H9 (cell line): ENCODE measurements at regions not wholly inside any gene's neighbourhood (a gene's known extent, or its start where the extent isn't known, plus 50 kb on each side); places are given as distances from the start of the nearest gene placed in this dataset.

Experiments used
- DNase-seq: peaks from one replicate; pipeline ENCODE4 v3.0.0-alpha.2; 2017
- H2AFZ ChIP-seq: one replicate; pipeline ENCODE4 v1.6.1; 2013; ENCODE audit warnings: mild to moderate bottlenecking, low read length, control low read depth, moderate library complexity
- H2AK5ac ChIP-seq: 2 replicates; pipeline ENCODE4 v1.6.1; 2013; ENCODE audit warnings: low read length, control low read depth, mixed read lengths; ENCODE audit not compliant: insufficient read length
- H2BK120ac ChIP-seq: one replicate; pipeline ENCODE4 v1.6.1; 2013; ENCODE audit warnings: low read depth, mild to moderate bottlenecking, low read length, control low read depth, inconsistent platforms; ENCODE audit not compliant: poor library complexity, severe bottlenecking
- H2BK12ac ChIP-seq: 2 replicates; pipeline ENCODE4 v1.6.1; 2013; ENCODE audit warnings: low read length, control low read depth, mixed read lengths, low read depth; ENCODE audit not compliant: insufficient read length
- H2BK15ac ChIP-seq: 2 replicates; pipeline ENCODE4 v1.6.1; 2013; ENCODE audit warnings: low read depth, low read length, control low read depth
- H2BK20ac ChIP-seq: one replicate; pipeline ENCODE4 v1.6.1; 2013; ENCODE audit warnings: low read depth, mild to moderate bottlenecking, low read length, control low read depth, inconsistent platforms; ENCODE audit not compliant: poor library complexity, severe bottlenecking
- H2BK5ac ChIP-seq: 2 replicates; pipeline ENCODE4 v1.6.1; 2013; ENCODE audit warnings: low read length, control low read depth, mixed read lengths; ENCODE audit not compliant: insufficient read length
- H3K14ac ChIP-seq: 2 replicates; pipeline ENCODE4 v1.6.1; 2013; ENCODE audit warnings: low read length, control low read depth; ENCODE audit not compliant: insufficient read depth
- H3K18ac ChIP-seq: 2 replicates; pipeline ENCODE4 v1.6.1; 2013; ENCODE audit warnings: low read depth, mild to moderate bottlenecking, mixed read lengths, low read length, control low read depth; ENCODE audit not compliant: insufficient read length
- H3K23ac ChIP-seq: 2 replicates; pipeline ENCODE4 v1.6.1; 2013; ENCODE audit warnings: low read length, control low read depth, mixed read lengths, low read depth; ENCODE audit not compliant: insufficient read length
- H3K23me2 ChIP-seq: 2 replicates; pipeline ENCODE4 v1.6.1; 2013; ENCODE audit warnings: low read depth, mild to moderate bottlenecking, mixed read lengths, low read length, control low read depth; ENCODE audit not compliant: insufficient read length, poor library complexity, severe bottlenecking
- H3K27ac ChIP-seq: 2 replicates; pipeline ENCODE4 v1.5.1; 2013; ENCODE audit warnings: low read length, control low read depth, mixed read lengths, low read depth; ENCODE audit not compliant: insufficient read length
- H3K27me3 ChIP-seq: 2 replicates; pipeline ENCODE4 v1.6.1; 2013; ENCODE audit warnings: low read length, control low read depth, inconsistent platforms; ENCODE audit not compliant: insufficient read depth
- H3K4ac ChIP-seq: 2 replicates; pipeline ENCODE4 v1.6.1; 2013; ENCODE audit warnings: low read depth, mild to moderate bottlenecking, control low read depth, inconsistent platforms, low read length, moderate library complexity
- H3K4me1 ChIP-seq: 2 replicates; pipeline ENCODE4 v1.6.1; 2013; ENCODE audit warnings: low read length, control low read depth, inconsistent platforms; ENCODE audit not compliant: insufficient read depth
- H3K4me2 ChIP-seq: 2 replicates; pipeline ENCODE4 v1.6.1; 2013; ENCODE audit warnings: low read length, control low read depth, mixed read lengths; ENCODE audit not compliant: insufficient read length, insufficient read depth
- H3K56ac ChIP-seq: 2 replicates; pipeline ENCODE4 v1.6.1; 2013; ENCODE audit warnings: low read depth, mild to moderate bottlenecking, mixed read lengths, low read length, control low read depth; ENCODE audit not compliant: insufficient read length
- H3K79me1 ChIP-seq: 2 replicates; pipeline ENCODE4 v1.6.1; 2013; ENCODE audit warnings: low read depth, mild to moderate bottlenecking, moderate library complexity, low read length, control low read depth, inconsistent platforms; ENCODE audit not compliant: insufficient read depth, poor library complexity, severe bottlenecking
- H3K79me2 ChIP-seq: 2 replicates; pipeline ENCODE4 v1.6.1; 2013; ENCODE audit warnings: low read length, control low read depth, inconsistent platforms; ENCODE audit not compliant: insufficient read depth
- H3K9ac ChIP-seq: 2 replicates; pipeline ENCODE4 v1.6.1; 2013; ENCODE audit warnings: low read length, control low read depth, mixed read lengths; ENCODE audit not compliant: insufficient read length; ENCODE audit errors: extremely low read depth
- H3K9me3 ChIP-seq: one replicate; pipeline ENCODE4 v1.6.1; 2013; ENCODE audit warnings: low read depth, low read length, inconsistent platforms; ENCODE audit not compliant: control insufficient read depth
- H3T11ph ChIP-seq: one replicate; pipeline ENCODE4 v1.6.1; 2013; ENCODE audit warnings: mild to moderate bottlenecking, low read length, control low read depth, inconsistent platforms
- H4K20me1 ChIP-seq: one replicate; pipeline ENCODE4 v1.6.1; 2013; ENCODE audit not compliant: control insufficient read depth, insufficient read length, insufficient read depth
- H4K5ac ChIP-seq: 2 replicates; pipeline ENCODE4 v1.6.1; 2013; ENCODE audit warnings: low read depth, mild to moderate bottlenecking, mixed read lengths, low read length, control low read depth; ENCODE audit not compliant: insufficient read length
- H4K8ac ChIP-seq: replicated peaks from 2 replicates; pipeline ENCODE4 v1.6.1; 2013; ENCODE audit warnings: low read length, control low read depth, mixed read lengths, low read depth; ENCODE audit not compliant: insufficient read length
- H4K91ac ChIP-seq: 2 replicates; pipeline ENCODE4 v1.6.1; 2013; ENCODE audit warnings: low read depth, mild to moderate bottlenecking, moderate library complexity, mixed read lengths, low read length, control low read depth; ENCODE audit not compliant: insufficient read length
- H3K27ac Mint-ChIP-seq, 3 experiments: 2 replicates in 2 of 3; 3 replicates in 1 of 3; pipeline ENCODE4 v1.8.0; 2020 to 2021; ENCODE audit warnings: mixed read lengths in 3 of 3, mild to moderate bottlenecking in 1 of 3, moderate library complexity in 1 of 3
- H3K27me3 Mint-ChIP-seq: 2 replicates; pipeline ENCODE4 v1.8.0; 2021; ENCODE audit warnings: low read depth, mild to moderate bottlenecking, moderate library complexity, mixed read lengths
- H3K36me3 Mint-ChIP-seq, 3 experiments: 2 replicates in 2 of 3; 3 replicates in 1 of 3; pipeline ENCODE4 v1.8.0; 2020 to 2021; ENCODE audit warnings: low read depth in 3 of 3, mixed read lengths in 3 of 3; ENCODE audit not compliant: insufficient read depth in 1 of 3
- H3K4me1 Mint-ChIP-seq, 2 experiments: 2 replicates each; pipeline ENCODE4 v1.8.0; 2020; ENCODE audit warnings: mixed read lengths in 2 of 2
- H3K4me3 Mint-ChIP-seq, 2 experiments: 2 replicates in 1 of 2; 3 replicates in 1 of 2; pipeline ENCODE4 v1.8.0; 2020 to 2021; ENCODE audit warnings: mild to moderate bottlenecking in 2 of 2, mixed read lengths in 2 of 2, moderate library complexity in 1 of 2
- H3K9me3 Mint-ChIP-seq, 2 experiments: 2 replicates in 1 of 2; 3 replicates in 1 of 2; pipeline ENCODE4 v1.8.0; 2020; ENCODE audit warnings: mild to moderate bottlenecking in 2 of 2, mixed read lengths in 2 of 2, moderate library complexity in 1 of 2
- CTCF ChIP-seq: fragments of 200-600 bp; sonication (generic); conservative IDR thresholded peaks from 3 replicates; pipeline ENCODE4 v1.8.0; 2021; ENCODE audit warnings: antibody characterized with exemption, mild to moderate bottlenecking
- WGBS: extraction: QIAGEN DNeasy Blood & Tissue Kit; methylation state at CpG from one replicate; pipeline ENCODE4 v1.1.7; 2013; ENCODE audit warnings: missing lambda C conversion rate, low lambda C conversion rate, mixed read lengths; ENCODE audit not compliant: insufficient read length; ENCODE audit errors: extremely low coverage; 5-methylcytosine and 5-hydroxymethylcytosine counted together

- Mint-ChIP-seq H3K9me3 (no peaks in the 10 kb centered on the region; a peak in 1 of 5 replicates), H3K27me3 (no peaks in the 10 kb centered on the region), H3K4me1 (no peaks in the 10 kb centered on the region), H3K36me3 (no peaks in the 10 kb centered on the region), H3K27ac (no peak overlapping the region; a peak in 2 of 7 replicates), H3K4me3 (no peak overlapping the region)
- H3K14ac ChIP-seq, result no peak overlapping the region
- no peak overlapping the region for H3K9ac ChIP-seq
- H3K23me2 ChIP-seq, result no peaks in the 10 kb centered on the region
- H2BK12ac ChIP-seq, result no peak overlapping the region
- no peak overlapping the region for H2BK5ac ChIP-seq
- H3T11ph ChIP-seq, result no peak overlapping the region
- H3K56ac ChIP-seq, result no peak overlapping the region
- H2BK120ac ChIP-seq, result no peak overlapping the region
- H3K4me1 ChIP-seq, result no peaks in the 10 kb centered on the region
- no peak overlapping the region for H3K27ac ChIP-seq
- DNase-seq, result no peak
- no peak overlapping the region for H2BK20ac ChIP-seq
- no peak overlapping the region for H3K4ac ChIP-seq
- no peak overlapping the region for H4K8ac ChIP-seq
- no peaks in the 10 kb centered on the region for H3K79me2 ChIP-seq
- H2BK15ac ChIP-seq, result no peak overlapping the region
- H2AFZ ChIP-seq, result no peak overlapping the region
- no peak overlapping the region for H4K91ac ChIP-seq
- no peak overlapping the region for H2AK5ac ChIP-seq
- no peaks in the 10 kb centered on the region for H4K20me1 ChIP-seq
- no peak for TF ChIP-seq CTCF
- H3K9me3 ChIP-seq, result no peaks in the 10 kb centered on the region
- no peak overlapping the region for H3K4me2 ChIP-seq
- H3K79me1 ChIP-seq, result no peaks in the 10 kb centered on the region
- no peaks in the 10 kb centered on the region for H3K27me3 ChIP-seq
- WGBS, result 100% methylated on average over 2 of the region's 2 CpGs
- H3K23ac ChIP-seq, result no peak overlapping the region
- H3K18ac ChIP-seq, result no peak overlapping the region
- H4K5ac ChIP-seq, result no peak overlapping the region
Observed at GRCh38 chr1:199087144-199087543, 448.3 kb downstream of the PTPRC start.
